GM13977 (cell line): ENCODE measurements at regions not wholly inside any gene's neighbourhood (a gene's known extent, or its start where the extent isn't known, plus 50 kb on each side); places are given as distances from the start of the nearest gene placed in this dataset.

Source experiments
- DNase-seq: peaks from one replicate; pipeline ENCODE4 v3.0.0; 2012; ENCODE audit warnings: low spot score
- in situ Hi-C: fragments of 300-500 bp; cut with MboI; formaldehyde crosslinking; loops from one replicate; pipeline ENCODE4 v1.12.0; 2022; ENCODE audit warnings: low sequenced_read_pairs, low pct_unique_long_range_greater_than_20kb, mixed read lengths, inconsistent platforms; ENCODE audit not compliant: unreplicated experiment
- TF ChIP-seq, protein P1 (sequence below): IDR thresholded peaks from 2 replicates; pipeline ENCODE4 v1.5.1; 2012; ENCODE audit warnings: mild to moderate bottlenecking, control low read depth; ENCODE audit not compliant: insufficient read depth; ENCODE audit errors: extremely low read depth, missing control alignments

DNA sequence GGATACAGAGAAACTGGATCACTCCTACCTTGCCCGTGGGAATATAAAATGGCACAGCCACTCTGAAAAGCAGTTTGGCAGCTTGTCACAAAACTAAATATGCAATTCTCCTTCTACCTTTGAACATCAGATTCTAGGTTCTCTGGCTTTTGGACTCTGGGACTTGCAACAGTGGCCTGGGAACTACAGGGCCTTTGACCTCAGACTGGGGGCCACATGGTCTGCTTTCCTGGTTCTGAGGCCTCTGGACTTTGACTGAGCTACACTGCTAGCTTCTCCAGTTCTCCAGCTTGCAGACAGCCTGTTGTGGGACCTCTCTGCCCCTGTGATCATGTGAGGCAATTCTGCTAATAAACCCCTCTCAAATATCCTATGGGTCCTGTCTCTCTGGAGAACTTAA lies 168.8 kb downstream of the CDH26 start:
- in situ Hi-C loops, result no loop called here
- no peak for DNase-seq
- TF ChIP-seq, protein P1, sequence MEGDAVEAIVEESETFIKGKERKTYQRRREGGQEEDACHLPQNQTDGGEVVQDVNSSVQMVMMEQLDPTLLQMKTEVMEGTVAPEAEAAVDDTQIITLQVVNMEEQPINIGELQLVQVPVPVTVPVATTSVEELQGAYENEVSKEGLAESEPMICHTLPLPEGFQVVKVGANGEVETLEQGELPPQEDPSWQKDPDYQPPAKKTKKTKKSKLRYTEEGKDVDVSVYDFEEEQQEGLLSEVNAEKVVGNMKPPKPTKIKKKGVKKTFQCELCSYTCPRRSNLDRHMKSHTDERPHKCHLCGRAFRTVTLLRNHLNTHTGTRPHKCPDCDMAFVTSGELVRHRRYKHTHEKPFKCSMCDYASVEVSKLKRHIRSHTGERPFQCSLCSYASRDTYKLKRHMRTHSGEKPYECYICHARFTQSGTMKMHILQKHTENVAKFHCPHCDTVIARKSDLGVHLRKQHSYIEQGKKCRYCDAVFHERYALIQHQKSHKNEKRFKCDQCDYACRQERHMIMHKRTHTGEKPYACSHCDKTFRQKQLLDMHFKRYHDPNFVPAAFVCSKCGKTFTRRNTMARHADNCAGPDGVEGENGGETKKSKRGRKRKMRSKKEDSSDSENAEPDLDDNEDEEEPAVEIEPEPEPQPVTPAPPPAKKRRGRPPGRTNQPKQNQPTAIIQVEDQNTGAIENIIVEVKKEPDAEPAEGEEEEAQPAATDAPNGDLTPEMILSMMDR, result no peak

- DNase-seq, result no peak
- in situ Hi-C loops, result no loop called here
- TF ChIP-seq, protein P1, result no peak
Measured at GRCh38 chr20:60131375-60131774, 173.2 kb downstream of the CDH26 start.

- in situ Hi-C loops, result no loop called here
- TF ChIP-seq, protein P1, result no peak
- DNase-seq, result no peak
Measured at GRCh38 chr20:60132162-60132826, 174.1 kb downstream of the CDH26 start.

DNA sequence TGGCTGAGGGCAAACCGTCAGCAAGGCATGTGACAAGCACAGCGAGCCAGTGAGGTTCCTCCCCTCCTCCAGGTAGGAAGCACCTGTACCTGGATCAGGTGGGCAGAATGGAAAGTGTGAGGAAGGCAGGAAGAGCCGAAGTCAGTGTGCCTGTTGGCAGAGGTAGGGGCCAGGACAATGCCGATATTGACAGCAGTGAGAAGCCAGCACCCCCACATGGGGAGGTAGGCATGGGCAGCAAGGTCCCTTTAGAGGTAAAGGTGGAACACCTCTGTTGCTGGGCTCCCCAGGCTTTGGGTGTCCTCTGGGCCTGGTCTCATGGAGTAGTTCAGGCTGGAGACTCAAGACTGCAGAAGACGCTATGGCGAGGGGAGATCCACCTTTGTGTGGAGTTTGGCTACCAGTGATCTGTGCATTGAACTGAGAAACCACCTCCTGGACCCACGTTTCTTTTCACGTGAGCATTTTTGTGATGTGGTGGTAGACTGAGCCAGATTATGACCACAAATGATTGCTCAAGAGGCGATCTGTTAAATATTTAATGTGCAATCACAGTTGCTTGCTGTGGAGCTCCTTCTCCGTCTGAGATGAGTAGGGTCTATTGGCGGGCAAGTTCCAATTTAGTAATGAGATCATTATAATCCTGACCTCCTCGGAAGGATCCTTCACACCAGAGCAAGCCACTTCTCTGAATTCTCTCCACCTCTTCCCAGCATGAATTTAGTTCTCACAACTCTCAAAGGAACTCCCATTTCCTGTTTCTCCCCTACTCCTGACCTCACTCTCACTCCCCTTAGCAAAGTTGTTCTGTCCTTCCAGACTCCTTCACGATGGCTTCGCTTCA lies 174.8 kb downstream of the CDH26 start:
- in situ Hi-C loops, result no loop called here
- TF ChIP-seq, protein P1, result no peak
- no peak for DNase-seq

GRCh38 chr20:60135276-60135675 lies 177.1 kb downstream of the CDH26 start:
- in situ Hi-C loops, result no loop called here
- TF ChIP-seq, protein P1, result no peak
- no peak for DNase-seq

- no peak for DNase-seq
- in situ Hi-C loops, result no loop called here
- TF ChIP-seq, protein P1, result no peak
Measured at GRCh38 chr20:60136645-60137401, 178.6 kb downstream of the CDH26 start.
